Loucy (cell line): ENCODE measurements at regions not wholly inside any gene's neighbourhood (a gene's known extent, or its start where the extent isn't known, plus 50 kb on each side); places are given as distances from the start of the nearest gene placed in this dataset.

Experiments
- H2AFZ ChIP-seq: fragments of 200-600 bp; sonication (generic); 2 replicates; pipeline ENCODE4 v1.6.0; 2016; ENCODE audit warnings: antibody characterized with exemption, mild to moderate bottlenecking, low read length, moderate library complexity
- H3F3A ChIP-seq: fragments of 200-600 bp; 2 replicates; pipeline ENCODE4 v1.6.0; 2016; ENCODE audit warnings: antibody characterized with exemption, low read depth, mild to moderate bottlenecking
- H3K27me3 ChIP-seq: fragments of 200-600 bp; sonication (generic); 2 replicates; pipeline ENCODE4 v1.6.1; 2014; ENCODE audit warnings: low read length, mild to moderate bottlenecking; ENCODE audit not compliant: insufficient read depth, poor library complexity, severe bottlenecking
- H3K36me3 ChIP-seq: fragments of 200-600 bp; sonication (generic); 2 replicates; pipeline ENCODE4 v1.6.1; 2016; ENCODE audit warnings: low read length; ENCODE audit not compliant: insufficient read depth
- H3K4me1 ChIP-seq: fragments of 200-600 bp; sonication (generic); 2 replicates; pipeline ENCODE4 v1.5.1; 2014; ENCODE audit warnings: low read length, mild to moderate bottlenecking; ENCODE audit not compliant: insufficient read depth, poor library complexity, severe bottlenecking
- H3K4me2 ChIP-seq: fragments of 200-600 bp; sonication (generic); 2 replicates; pipeline ENCODE4 v1.6.0; 2014; ENCODE audit warnings: antibody characterized with exemption, low read length, low read depth, mild to moderate bottlenecking; ENCODE audit not compliant: poor library complexity, severe bottlenecking
- H3K4me3 ChIP-seq: fragments of 200-600 bp; sonication (generic); 2 replicates; pipeline ENCODE4 v1.5.1; 2014; ENCODE audit warnings: low read length, mild to moderate bottlenecking, mixed read lengths; ENCODE audit not compliant: poor library complexity, severe bottlenecking
- H3K79me2 ChIP-seq: fragments of 200-600 bp; sonication (generic); 2 replicates; pipeline ENCODE4 v1.6.1; 2014; ENCODE audit warnings: low read length; ENCODE audit not compliant: insufficient read depth
- H3K9ac ChIP-seq: fragments of 200-600 bp; sonication (generic); 2 replicates; pipeline ENCODE4 v1.6.0; 2014; ENCODE audit warnings: mild to moderate bottlenecking, low read depth, low read length, moderate library complexity; ENCODE audit not compliant: poor library complexity, severe bottlenecking
- H3K9me2 ChIP-seq: fragments of 200-600 bp; sonication (generic); replicated peaks from 2 replicates; pipeline ENCODE4 v1.6.1; 2016; ENCODE audit warnings: low read depth, low read length, mixed read lengths
- H3K9me3 ChIP-seq: fragments of 200-600 bp; sonication (generic); 2 replicates; pipeline ENCODE4 v1.6.1; 2014; ENCODE audit warnings: mild to moderate bottlenecking, antibody characterized with exemption, low read length, low read depth; ENCODE audit not compliant: insufficient read depth
- H4K20me1 ChIP-seq: fragments of 200-600 bp; sonication (generic); 2 replicates; pipeline ENCODE4 v1.6.0; 2014; ENCODE audit warnings: antibody characterized with exemption, low read length, mild to moderate bottlenecking; ENCODE audit not compliant: insufficient read depth, poor library complexity, severe bottlenecking
- CTCF ChIP-seq: fragments of 200-600 bp; sonication (generic); conservative IDR thresholded peaks from 2 replicates; pipeline ENCODE4 v1.5.1; 2014; ENCODE audit warnings: mild to moderate bottlenecking, antibody characterized with exemption, low read length
- EZH2phosphoT487 ChIP-seq: fragments of 200-600 bp; IDR thresholded peaks from 2 replicates; pipeline ENCODE4 v1.6.1; 2018; ENCODE audit warnings: antibody characterized with exemption, mild to moderate bottlenecking, moderate library complexity, borderline replicate concordance

DNA sequence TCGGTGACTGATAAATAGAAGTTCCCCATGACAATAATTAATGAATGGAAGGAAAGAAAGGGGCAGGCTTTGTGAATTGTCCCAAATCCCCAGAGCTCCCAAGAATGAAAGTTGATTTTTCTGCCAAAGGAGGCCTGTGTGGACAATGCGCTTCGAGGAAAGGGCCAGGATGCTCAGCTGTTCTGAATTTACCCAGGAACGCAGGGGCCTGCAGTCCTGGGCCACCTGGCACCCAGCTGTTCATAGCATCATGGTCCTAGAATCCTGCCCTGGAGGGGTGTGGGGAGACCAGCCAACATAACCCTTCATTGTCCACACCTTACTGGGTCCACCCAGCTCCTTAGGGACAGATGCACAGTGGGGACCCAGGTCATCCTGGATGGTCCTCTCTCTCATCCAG is 587.5 kb downstream of the BCL11B start:
- H3K4me1 ChIP-seq, result no peaks in the 10 kb centered on the region
- no peaks in the 10 kb centered on the region for H3K9me2 ChIP-seq
- no peaks in the 10 kb centered on the region for H3K79me2 ChIP-seq
- no peak overlapping the region for H3K9ac ChIP-seq
- H2AFZ ChIP-seq, result no peak overlapping the region
- no peak overlapping the region for H3K4me3 ChIP-seq
- no peaks in the 10 kb centered on the region for H3K9me3 ChIP-seq
- H3K4me2 ChIP-seq, result no peak overlapping the region
- H3F3A ChIP-seq, result no peaks in the 10 kb centered on the region
- H4K20me1 ChIP-seq, result no peaks in the 10 kb centered on the region
- H3K27me3 ChIP-seq, result no peaks in the 10 kb centered on the region
- no peak for TF ChIP-seq CTCF
- no peak for TF ChIP-seq EZH2phosphoT487
- no peaks in the 10 kb centered on the region for H3K36me3 ChIP-seq

- no peak overlapping the region for H3K4me2 ChIP-seq
- TF ChIP-seq CTCF (no peak), EZH2phosphoT487 (no peak)
- no peak overlapping the region for H3K9ac ChIP-seq
- no peaks in the 10 kb centered on the region for H3K27me3 ChIP-seq
- no peaks in the 10 kb centered on the region for H3K36me3 ChIP-seq
- H4K20me1 ChIP-seq, result no peaks in the 10 kb centered on the region
- no peaks in the 10 kb centered on the region for H3K4me1 ChIP-seq
- H3K9me2 ChIP-seq, result no peaks in the 10 kb centered on the region
- no peaks in the 10 kb centered on the region for H3K79me2 ChIP-seq
- H3F3A ChIP-seq, result no peaks in the 10 kb centered on the region
- no peak overlapping the region for H3K4me3 ChIP-seq
- no peaks in the 10 kb centered on the region for H3K9me3 ChIP-seq
- no peak overlapping the region for H2AFZ ChIP-seq
Observed at GRCh38 chr14:98685725-98686124, 586.3 kb downstream of the BCL11B start.

- Histone ChIP-seq H3K9ac (no peak overlapping the region), H3K79me2 (no peaks in the 10 kb centered on the region), H3K36me3 (no peaks in the 10 kb centered on the region), H3K9me3 (no peaks in the 10 kb centered on the region), H3F3A (no peaks in the 10 kb centered on the region), H3K9me2 (no peaks in the 10 kb centered on the region), H2AFZ (no peak overlapping the region), H4K20me1 (no peaks in the 10 kb centered on the region), H3K4me2 (no peak overlapping the region), H3K4me1 (no peaks in the 10 kb centered on the region), H3K4me3 (no peak overlapping the region), H3K27me3 (no peaks in the 10 kb centered on the region)
- no peak for TF ChIP-seq CTCF
Observed at GRCh38 chr14:98688446-98688845, 583.6 kb downstream of the BCL11B start.
